Thyroid gland (tissue), 4 donors: ENCODE measurements at regions not wholly inside any gene's neighbourhood (a gene's known extent, or its start where the extent isn't known, plus 50 kb on each side); places are given as distances from the start of the nearest gene placed in this dataset.
"Not testable (repeated sequence)": the region's sequence is repeated elsewhere in the genome, so short reads cannot be mapped to it uniquely, and the experiment has no call there.

Source experiments
- CTCF ChIP-seq, 6 experiments: fragments of 200-600 bp in 3 of 6; fragments of 450-650 bp in 3 of 6; sonication (generic) in 3 of 6; IDR thresholded peaks; one replicate each; pipeline ENCODE4 v1.5.1; 2016 to 2019; ENCODE audit warnings: antibody characterized with exemption in 6 of 6, mild to moderate bottlenecking in 2 of 6, inconsistent platforms in 1 of 6, moderate library complexity in 1 of 6
- POLR2A ChIP-seq, 2 donors: fragments of 450-650 bp; IDR thresholded peaks; one replicate each; pipeline ENCODE4 v1.6.1; 2017; ENCODE audit warnings: antibody characterized with exemption in 2 of 2, mild to moderate bottlenecking in 2 of 2, moderate library complexity in 1 of 2

- TF ChIP-seq CTCF, POLR2A (IDR thresholded peaks at IDR 0.05): not testable (repeated sequence)
These were observed 121.0 kb upstream of the TUT7 start for GRCh38 chr9:86475255-86475654.
